GM21367 (cell line): ENCODE measurements at regions not wholly inside any gene's neighbourhood (a gene's known extent, or its start where the extent isn't known, plus 50 kb on each side); places are given as distances from the start of the nearest gene placed in this dataset.
"Not testable (repeated sequence)": the region's sequence is repeated elsewhere in the genome, so short reads cannot be mapped to it uniquely, and the experiment has no call there.

ENCODE experiments used
- ATAC-seq: cut with Tn5 transposase; IDR thresholded peaks from one replicate; pipeline ENCODE4 v1.9.1; 2021; ENCODE audit not compliant: unreplicated experiment

DNA sequence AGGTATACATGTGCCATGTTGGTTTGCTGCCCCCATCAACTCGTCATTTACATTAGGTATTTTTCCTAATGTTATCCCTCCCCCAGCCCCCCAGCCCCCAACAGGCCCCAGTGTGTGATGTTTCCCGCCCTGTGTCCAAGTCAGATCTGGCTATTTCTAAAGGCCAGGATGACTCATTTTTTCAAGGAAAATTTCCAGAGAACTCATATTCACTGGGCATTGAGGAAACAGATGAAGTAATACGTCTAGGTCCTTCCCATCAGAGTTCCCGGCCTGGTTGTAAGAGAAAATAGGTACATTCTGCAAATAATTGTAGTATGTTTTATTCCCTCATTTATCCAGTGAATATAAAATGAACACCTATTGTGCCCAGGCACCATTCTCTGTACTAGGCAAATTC lies 345.2 kb downstream of the BCL11B start:
- no peak for ATAC-seq

DNA sequence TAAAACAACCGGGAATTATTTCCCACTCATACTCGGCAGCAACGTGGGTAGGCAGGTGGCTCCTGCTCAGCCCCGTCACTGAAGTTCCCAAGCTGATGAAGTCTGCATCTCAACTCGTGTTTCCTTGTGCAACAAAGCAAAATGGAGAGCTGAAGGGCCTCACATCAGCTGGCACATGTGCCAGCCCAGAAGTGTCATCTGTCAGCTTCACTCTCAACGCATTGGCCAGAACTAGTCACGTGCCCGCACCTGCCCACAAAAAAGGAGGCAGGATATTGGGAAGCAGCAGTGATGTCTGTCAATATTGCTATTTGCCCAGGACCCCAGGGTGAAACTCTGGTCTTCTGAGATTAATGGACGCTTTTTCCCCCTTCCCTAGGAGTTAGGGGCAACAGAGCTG lies 344.0 kb downstream of the BCL11B start:
- ATAC-seq: no peak

DNA sequence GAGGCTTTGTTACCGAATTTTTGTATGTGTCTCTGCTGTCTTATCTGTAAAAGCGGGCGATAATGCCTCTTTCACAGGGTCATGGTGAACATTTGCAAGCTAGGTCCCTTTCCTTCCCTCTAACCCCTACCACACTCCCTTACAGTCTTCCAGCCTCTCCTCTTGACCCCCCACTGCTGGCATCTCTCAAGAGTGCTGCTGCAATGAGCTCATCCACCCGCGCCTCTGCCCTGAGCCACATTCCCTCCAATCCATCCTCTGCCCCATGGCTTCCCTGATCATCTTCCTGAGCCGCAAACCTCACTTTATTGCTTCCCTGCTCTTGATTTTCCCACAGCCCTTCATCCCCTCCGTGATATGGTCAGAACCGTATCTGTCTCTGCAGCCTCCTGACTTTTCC lies 343.6 kb downstream of the BCL11B start:
- no peak for ATAC-seq

DNA sequence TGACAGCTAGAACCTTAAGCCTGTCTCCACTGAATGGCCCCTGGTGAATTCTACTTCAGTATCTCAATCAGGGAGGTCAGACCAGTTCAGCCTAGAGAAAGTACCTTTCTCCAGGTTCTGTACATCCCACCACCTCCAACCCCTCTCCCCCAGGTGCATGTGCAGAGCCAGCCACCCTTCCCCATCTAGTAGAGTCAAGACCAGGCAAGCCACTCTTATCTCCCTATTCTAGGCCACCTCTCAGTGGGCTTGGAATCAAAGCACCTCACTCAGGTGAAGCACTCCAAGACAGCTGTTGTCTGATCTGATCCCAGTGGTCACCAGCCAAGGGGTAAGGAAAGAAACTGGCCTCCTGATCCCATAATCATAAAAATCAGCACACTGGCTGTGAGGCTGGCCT lies 340.9 kb downstream of the BCL11B start:
- ATAC-seq: no peak

DNA sequence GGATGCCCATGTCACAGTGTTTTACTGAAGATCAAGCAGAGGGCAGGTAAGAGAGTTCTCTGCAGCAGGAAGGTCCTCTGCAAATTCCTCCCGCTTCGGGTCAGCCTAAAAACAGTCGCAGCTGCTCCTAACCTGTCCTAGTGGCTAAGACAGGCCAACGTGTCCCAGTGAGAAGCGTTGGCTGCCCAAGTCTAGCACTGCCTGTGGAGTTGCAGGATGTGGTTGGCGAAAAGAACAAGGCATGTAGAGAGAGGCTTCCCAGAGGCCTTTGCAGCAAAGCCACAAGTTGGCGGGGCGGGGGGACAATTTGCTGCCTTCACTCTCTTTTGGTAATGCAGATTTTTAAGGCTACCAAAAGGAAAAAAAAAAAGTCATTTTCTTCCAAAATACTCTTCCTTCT lies 340.1 kb downstream of the BCL11B start:
- no peak for ATAC-seq

DNA sequence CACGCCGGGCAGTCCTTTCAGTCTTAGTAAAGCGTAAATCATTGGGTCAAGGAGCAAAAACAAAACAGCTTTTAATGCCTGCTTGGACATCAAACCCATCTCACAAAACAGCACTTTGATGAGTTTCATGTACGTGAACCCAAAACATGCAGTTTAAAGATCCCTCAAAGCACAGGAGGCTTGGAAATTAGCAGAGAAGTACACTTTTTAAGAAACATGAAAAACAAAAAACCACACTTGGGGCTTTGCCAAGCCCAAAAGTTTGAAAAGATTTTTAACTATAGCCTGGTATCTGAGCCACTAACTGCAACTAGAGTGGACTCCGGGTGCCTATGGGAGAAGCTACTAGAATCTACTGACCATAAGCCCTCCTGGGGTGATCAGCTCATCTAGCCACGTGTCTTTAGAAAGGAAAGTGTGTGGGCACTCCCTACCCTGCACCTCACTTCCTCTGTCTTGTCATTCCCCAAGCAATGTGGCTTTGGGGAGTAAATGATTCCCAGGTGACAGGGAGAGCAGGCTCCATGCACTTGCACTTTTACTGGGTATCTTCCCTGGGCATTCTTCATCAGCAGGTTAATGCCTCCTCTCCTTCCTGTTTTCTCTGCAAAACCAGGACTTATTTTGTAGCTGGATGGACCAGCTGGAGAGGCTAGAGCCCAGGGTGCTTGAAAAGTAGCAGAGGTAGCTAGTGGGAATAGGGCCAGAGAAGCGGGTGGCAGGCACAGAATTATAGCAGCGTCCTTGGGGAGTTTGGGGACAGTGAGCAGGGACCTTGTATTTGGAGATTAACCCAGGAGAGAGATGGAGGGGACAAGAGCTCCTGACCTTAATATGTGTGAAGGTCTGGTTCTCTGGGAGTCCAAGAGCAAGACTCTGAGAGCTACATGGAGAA lies 339.3 kb downstream of the BCL11B start:
- ATAC-seq: no peak

DNA sequence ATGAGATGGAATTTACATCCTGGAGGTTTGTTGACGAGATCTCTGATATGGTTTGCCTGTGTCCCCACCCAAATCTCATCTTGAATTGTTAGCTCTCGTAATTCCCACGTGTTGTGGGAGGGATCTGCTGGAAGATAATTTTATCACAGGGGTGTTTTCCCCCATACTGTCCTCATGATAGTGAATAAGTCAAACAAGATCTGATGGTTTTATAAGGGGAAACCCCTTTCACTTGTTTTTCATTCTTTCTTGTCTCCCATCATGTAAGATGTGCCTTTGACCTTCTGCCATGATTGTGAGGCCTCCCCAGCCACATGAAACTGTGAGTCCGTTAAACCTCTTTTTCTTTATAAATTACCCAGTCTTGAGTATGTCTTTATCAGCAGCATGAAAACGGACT lies 337.4 kb downstream of the BCL11B start:
- not testable (repeated sequence) for ATAC-seq

DNA sequence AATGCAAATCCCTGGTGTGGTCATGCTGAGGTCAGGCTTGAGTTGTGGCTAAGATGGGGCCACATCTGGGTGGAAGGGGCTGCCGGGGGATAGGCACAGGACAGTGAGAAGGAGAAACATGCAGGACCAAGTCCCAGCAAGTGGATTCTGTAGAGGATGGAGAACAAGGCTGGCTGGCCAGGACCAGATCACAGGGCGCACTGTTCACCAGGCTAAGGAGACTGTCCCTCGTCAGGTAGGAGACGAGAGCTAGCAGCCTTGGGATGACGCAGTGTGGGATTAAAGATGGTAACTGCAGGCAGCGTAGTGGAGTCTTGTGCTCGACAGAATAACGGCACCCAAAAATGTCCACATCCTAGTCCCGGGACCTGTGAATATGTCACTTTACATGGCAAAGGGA lies 336.1 kb downstream of the BCL11B start:
- ATAC-seq: no peak

DNA sequence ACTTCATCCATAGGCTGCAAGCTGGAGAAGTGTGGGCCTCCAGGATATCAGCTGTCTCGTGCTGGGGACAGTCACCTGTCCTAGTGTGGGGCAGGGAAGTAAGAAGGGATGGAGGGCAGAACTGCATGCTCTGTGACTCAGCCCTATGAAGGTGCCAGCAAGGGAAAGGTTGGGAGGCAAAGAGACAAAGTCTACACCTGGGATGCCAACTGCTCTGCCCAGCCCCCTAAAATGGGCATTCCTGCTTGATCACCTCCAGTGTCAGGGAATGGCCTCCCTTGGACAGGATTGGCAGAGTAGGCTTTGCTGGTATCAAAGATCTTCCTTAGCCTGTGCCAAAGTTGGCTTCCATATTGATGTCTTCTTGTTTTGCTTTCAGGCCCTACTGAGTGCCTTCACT lies 335.0 kb downstream of the BCL11B start:
- no peak for ATAC-seq

DNA sequence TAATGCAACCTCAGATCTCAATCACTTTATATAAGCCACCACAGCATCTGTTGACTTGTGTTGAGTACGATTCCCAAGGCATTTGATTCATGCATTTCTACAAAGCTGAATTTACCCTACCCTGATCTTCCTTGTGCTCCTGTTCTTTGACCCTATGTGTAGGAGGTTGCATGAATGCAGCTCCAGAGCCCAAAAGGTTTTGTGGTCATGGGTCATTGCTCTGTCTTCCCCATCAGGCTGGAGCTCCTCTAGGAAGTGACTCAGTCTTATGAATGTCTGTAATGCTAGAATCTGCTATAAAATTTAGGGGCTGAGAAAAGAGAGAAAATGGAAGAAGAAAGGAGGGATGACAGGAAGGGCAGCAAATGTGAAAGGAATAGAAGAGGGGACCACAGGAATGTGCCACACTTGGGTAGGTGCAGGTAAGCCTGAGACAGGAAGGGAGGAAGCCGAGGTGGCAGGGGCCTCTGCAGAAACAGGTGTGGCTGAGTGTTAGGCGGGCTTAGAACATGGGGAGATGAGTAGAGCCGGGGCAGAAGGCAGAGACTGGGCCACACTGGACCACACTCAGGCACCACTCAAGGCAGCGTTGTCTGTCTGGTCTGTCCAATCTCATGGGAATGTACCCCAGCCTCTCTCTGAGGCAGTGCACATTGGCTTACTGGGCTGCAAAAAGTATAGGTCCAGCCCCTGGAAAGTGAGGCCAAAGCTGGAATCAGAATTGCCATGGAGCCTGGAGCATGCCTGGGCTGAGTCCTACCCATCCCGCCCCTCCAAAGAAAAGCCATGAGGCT lies 334.1 kb downstream of the BCL11B start:
- ATAC-seq: no peak

DNA sequence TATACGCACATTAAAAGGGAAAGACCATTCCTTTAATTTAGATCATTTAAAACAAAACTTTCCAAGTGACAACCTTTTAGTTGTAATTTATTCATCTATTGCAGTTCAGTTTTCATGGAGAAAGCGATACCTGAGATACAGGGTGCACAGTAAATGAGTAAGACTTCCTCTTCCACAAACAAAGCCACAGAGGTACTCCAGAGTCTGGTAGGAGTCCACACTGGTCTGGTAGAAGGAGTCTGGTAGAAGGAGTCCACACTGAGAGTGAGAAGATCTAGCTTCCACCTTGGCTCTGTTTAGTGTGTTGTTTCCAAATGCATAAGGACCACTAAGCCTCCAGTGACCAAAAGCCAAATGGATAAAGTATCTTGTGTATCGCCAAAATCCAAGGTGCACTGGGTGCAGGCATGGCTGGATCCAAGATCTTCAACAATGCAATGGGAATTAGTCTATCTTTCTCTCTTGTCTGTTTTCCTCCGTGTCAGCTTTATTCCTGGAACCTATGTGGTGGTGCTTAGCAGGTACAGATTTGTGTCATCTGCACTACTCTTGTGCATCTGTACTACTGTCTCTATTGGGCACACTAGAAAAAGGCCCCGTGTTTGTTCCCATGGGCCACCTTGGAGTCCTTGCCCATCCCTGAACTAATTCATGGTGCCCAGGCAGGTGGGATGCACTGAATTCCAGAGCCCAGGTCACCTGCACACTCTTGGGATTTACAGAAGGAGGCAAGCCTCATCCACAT lies 331.1 kb downstream of the BCL11B start:
- no peak for ATAC-seq

DNA sequence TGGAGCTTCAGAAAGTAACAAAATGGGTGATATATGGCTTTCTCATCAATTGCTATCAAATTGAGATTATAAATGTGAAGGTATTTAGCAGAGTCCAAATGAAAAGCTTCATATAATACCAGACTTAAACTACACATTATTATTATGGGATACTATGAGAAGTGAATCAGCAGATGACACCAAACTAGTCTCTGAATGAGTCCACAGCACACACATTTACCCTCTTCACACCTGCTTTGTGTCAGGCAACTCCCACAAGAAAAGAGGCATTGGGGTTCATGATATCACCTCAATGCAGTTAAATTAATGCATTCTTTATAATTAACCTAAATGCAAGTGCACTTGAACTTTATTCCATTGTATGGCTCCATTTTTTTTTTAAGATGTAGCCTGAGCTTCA lies 330.5 kb downstream of the BCL11B start:
- ATAC-seq: no peak

DNA sequence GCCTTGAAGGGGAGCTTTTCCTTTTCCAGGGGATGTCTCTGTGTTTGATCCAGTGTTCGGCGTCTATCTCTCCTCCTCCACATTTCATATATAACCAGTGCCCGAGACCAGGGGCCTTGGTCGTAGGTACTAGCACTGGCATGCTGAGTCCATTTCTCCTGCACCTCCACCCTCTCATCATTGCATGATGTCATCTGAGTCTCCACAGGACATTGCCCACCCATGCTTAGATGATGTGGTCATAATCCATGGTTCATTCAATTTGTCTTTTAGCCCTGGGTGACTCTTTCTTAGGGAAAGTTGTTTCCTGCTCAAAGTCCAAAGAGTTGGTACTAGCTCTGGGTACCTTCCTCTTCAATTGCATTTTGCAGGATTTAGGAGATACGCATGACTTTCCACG lies 328.1 kb downstream of the BCL11B start:
- no peak for ATAC-seq

DNA sequence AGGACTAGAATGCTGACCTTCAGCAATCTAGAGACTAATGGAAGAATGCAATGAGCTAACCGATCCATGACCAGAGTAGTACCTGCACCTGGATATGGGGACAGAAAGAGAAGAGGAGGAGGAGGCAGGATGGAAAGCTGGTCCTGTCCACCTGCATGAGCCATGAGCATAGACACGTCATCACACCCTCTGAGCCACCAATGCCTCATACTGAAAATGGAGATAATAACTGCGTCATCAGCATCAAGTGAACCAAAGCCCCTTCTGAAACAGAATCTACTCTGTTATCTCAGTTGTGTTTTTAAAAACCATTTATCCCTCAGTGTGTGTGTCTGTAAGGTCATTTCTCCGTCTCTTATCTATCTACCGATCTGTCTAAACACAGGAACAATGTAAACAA lies 327.0 kb downstream of the BCL11B start:
- ATAC-seq: no peak

DNA sequence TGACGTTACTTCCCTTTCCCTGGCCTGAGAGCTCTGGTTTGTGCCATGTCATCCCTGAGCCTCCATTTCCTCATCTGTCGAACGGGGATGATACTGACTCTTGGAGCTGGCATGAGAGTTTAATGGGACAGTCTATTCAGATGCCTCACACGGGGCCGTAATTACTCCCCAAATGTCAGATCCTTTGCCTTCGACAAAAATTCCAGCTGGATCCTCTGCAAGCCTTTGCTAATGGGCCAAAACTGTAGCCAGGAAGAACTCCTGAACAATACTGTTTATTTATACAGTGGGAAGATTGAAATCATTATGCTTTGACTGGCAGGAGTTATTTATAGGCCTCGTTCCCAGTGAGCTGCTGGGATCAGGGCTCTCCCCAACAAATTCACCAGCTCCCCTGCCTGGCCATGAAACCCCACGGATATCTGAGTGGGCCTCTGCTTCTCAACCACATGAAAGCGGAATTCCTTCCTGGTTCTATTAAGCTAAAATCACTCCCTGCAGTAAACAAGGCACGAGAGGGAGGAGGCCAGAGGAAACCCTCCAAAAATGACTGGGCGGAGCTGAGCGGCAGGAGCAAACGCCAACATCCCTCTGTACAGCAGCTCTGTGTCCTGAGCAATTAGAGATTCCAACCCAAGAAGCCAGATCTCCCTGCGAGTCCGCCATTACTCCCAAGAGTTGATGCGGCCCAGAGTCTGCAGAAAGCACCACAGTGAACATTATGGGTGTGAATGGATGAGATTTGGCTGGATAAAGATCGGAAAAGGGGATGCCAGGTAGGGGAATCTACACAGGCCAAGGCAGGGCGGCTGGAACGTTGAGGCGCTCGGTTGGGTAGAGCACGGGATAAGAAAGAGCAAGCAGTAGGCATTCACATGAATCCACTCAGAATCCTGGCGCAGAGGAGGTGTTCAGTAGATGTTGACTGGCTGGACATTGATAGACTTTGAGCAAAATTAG lies 326.1 kb downstream of the BCL11B start:
- ATAC-seq: no peak

DNA sequence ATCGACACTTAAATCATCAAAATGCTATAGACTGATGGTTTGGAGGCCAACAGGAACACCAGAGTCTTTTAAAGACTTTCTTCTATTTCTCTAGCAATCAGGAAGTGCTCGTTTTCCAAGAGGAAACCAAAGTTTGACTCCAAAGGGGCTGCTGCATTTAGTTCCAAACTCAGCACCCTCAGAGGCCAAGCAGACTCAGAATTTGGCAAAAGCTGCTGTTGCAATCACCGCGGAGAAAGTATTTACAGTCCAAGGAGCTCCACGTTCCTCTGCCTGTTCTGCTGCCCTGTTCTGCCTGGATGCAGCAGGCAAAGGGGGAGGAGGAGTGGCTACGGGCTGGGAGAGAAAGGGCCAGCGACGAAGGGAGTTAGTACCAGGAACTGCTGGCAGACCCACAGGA lies 325.1 kb downstream of the BCL11B start:
- no peak for ATAC-seq

DNA sequence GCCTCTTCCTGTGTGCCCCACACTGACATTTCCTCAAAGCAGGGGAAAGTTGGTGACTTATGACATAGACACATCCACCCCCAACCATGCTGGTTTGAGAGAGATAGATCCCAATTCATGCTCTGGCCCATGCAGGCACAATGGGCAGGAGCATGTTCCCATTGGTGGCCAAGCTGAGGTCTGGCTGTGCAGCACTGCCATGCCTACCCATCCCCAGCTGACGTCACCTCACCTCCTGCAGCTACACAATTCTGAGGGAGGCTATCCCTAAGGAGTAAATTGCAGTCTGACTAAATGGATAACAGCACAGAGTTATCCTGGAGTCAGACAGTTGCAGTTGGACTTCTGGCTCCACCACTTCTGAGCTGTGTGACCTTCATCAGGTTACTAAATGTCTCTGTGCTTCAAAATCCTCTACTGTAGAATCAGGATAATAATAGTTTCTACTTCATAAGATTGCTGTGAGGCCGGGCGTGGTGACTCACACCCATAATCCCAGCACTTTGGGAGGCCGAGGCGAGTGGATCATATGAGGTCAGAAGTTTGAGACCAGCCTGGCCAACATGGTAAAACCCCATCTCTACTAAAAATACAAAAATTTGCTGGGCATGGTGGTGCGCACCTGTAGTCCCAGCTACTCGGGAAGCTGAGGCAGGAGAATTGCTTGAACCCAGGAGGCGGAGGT lies 323.9 kb downstream of the BCL11B start:
- no peak for ATAC-seq

DNA sequence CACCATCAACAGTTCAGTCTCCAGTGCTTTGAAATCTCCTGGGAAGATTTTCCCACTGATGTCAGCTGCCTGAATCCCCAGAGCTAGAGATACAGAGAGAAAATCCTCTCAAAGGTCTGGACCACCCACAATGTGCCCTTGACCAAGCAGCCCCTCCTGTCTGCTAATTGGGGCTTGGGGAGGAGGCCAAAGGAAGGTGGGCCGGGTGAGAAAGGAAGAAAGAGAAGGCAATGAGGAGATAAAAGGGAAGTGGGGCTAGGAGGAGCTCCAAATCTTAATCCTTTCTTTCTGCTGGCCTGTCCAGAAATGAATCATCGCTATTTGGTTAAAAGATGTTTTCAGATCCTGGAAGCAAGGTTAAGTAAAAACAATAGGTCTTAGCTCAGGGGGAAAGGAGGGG lies 322.9 kb downstream of the BCL11B start:
- no peak for ATAC-seq

DNA sequence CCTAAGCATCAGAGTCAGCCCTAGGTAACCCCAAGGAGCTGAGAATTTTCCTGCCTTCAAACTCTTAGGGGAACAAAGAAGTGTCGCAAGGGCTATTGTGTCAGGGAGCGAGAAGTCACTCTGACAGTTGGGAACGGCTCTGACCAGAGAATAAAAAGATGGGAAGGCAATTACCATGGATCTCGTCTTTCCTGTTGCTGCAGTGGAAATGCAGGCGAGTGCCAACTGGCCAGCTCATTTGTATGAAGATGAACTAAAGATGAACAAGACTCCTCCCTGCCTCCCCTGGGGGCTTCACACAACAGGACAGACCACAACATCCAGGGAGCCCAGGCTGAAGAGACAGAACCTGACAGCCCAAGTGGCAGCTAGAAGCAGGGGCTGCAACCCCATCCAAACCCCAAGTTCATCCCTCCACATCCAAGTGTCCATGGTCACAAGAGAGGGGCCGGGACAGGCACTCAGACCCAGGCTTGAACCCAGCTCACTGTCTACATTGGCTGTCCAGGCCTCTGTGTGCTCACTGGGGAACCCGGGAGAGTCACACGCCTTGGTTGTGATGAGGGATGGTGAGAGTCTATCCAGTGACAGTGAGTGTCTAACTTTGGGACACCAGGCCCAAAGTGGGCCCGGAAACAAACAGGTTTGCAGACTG lies 322.4 kb downstream of the BCL11B start:
- ATAC-seq: no peak
